Epithelial cell of prostate (primary cell): ENCODE measurements at regions not wholly inside any gene's neighbourhood (a gene's known extent, or its start where the extent isn't known, plus 50 kb on each side); places are given as distances from the start of the nearest gene placed in this dataset.
"Not testable (repeated sequence)": the region's sequence is repeated elsewhere in the genome, so short reads cannot be mapped to it uniquely, and the experiment has no call there.

Source experiments
- DNase-seq: peaks from one replicate; pipeline ENCODE4 v3.0.0-alpha.2; 2011; ENCODE audit warnings: low read depth, low spot score
- H3K27ac ChIP-seq: fragments of 450-650 bp; 2 replicates; pipeline ENCODE4 v1.5.1; 2017; ENCODE audit warnings: mild to moderate bottlenecking

GRCh38 chr4:135464311-135464710, 1262.7 kb upstream of the PABPC4L start:
- H3K27ac ChIP-seq: no peak overlapping the region
- DNase-seq: no peak

GRCh38 chr4:135447598-135447997, 1246.0 kb upstream of the PABPC4L start:
- H3K27ac ChIP-seq, DNase-seq: not testable (repeated sequence)

GRCh38 chr4:135434936-135435335, 1233.3 kb upstream of the PABPC4L start:
- no peak for DNase-seq
- no peak overlapping the region for H3K27ac ChIP-seq

GRCh38 chr4:135429528-135429927, 1227.9 kb upstream of the PABPC4L start:
- no peak for DNase-seq
- H3K27ac ChIP-seq: no peak overlapping the region

GRCh38 chr4:135418353-135418752, 1216.8 kb upstream of the PABPC4L start:
- DNase-seq: no peak

GRCh38 chr4:135412213-135412612, 1210.6 kb upstream of the PABPC4L start:
- H3K27ac ChIP-seq: no peak overlapping the region
- DNase-seq: no peak

More at GRCh38 chr4:135418353-135418752, 1216.8 kb upstream of the PABPC4L start:
- no peak overlapping the region for H3K27ac ChIP-seq

- no peak for DNase-seq
Observed at GRCh38 chr4:135411251-135411650, 1209.7 kb upstream of the PABPC4L start.

GRCh38 chr4:135409261-135409660, 1207.7 kb upstream of the PABPC4L start:
- not testable (repeated sequence) for DNase-seq, H3K27ac ChIP-seq

More at GRCh38 chr4:135411251-135411650, 1209.7 kb upstream of the PABPC4L start:
- H3K27ac ChIP-seq: no peak overlapping the region

- H3K27ac ChIP-seq: no peak overlapping the region
- DNase-seq: no peak
Observed at GRCh38 chr4:135408109-135408508, 1206.5 kb upstream of the PABPC4L start.

- not testable (repeated sequence) for DNase-seq, H3K27ac ChIP-seq
Observed at GRCh38 chr4:135406597-135406996, 1205.0 kb upstream of the PABPC4L start.

- DNase-seq: no peak
- no peak overlapping the region for H3K27ac ChIP-seq
Observed at GRCh38 chr4:135385830-135386581, 1184.4 kb upstream of the PABPC4L start.

- no peak overlapping the region for H3K27ac ChIP-seq
- no peak for DNase-seq
Observed at GRCh38 chr4:135383356-135384288, 1182.0 kb upstream of the PABPC4L start.

- DNase-seq: no peak
- no peak overlapping the region for H3K27ac ChIP-seq
Observed at GRCh38 chr4:135382280-135382959, 1180.8 kb upstream of the PABPC4L start.

- no peak for DNase-seq
Observed at GRCh38 chr4:135372131-135372530, 1170.5 kb upstream of the PABPC4L start.

GRCh38 chr4:135371137-135371536, 1169.5 kb upstream of the PABPC4L start:
- no peak overlapping the region for H3K27ac ChIP-seq
- no peak for DNase-seq

More at GRCh38 chr4:135372131-135372530, 1170.5 kb upstream of the PABPC4L start:
- no peak overlapping the region for H3K27ac ChIP-seq

GRCh38 chr4:135368831-135369230, 1167.2 kb upstream of the PABPC4L start:
- no peak for DNase-seq

GRCh38 chr4:135365065-135365464, 1163.5 kb upstream of the PABPC4L start:
- H3K27ac ChIP-seq: no peak overlapping the region
- DNase-seq: no peak

More at GRCh38 chr4:135368831-135369230, 1167.2 kb upstream of the PABPC4L start:
- H3K27ac ChIP-seq: no peak overlapping the region

GRCh38 chr4:135359128-135359527, 1157.5 kb upstream of the PABPC4L start:
- no peak overlapping the region for H3K27ac ChIP-seq
- no peak for DNase-seq

GRCh38 chr4:135357091-135357490, 1155.5 kb upstream of the PABPC4L start:
- no peak overlapping the region for H3K27ac ChIP-seq
- no peak for DNase-seq

GRCh38 chr4:135354876-135355275, 1153.3 kb upstream of the PABPC4L start:
- no peak overlapping the region for H3K27ac ChIP-seq
- no peak for DNase-seq
